GM12891 (cell line): ENCODE measurements at regions not wholly inside any gene's neighbourhood (a gene's known extent, or its start where the extent isn't known, plus 50 kb on each side); places are given as distances from the start of the nearest gene placed in this dataset.

ENCODE experiments used
- POLR2A ChIP-seq: IDR thresholded peaks from 2 replicates; pipeline ENCODE4 v1.6.1; 2011; ENCODE audit warnings: low read depth, low read length, control low read depth
- POLR2AphosphoS5 ChIP-seq: IDR thresholded peaks from 2 replicates; pipeline ENCODE4 v1.6.1; 2011; ENCODE audit warnings: low read depth, low read length, control low read depth

- no peak for TF ChIP-seq POLR2A
- no peak for TF ChIP-seq POLR2AphosphoS5
Observed at GRCh38 chr4:163958751-163959150, 464.3 kb downstream of the TMA16 start.
